SU-DHL-6 (cell line): ENCODE measurements at regions not wholly inside any gene's neighbourhood (a gene's known extent, or its start where the extent isn't known, plus 50 kb on each side); places are given as distances from the start of the nearest gene placed in this dataset.

ENCODE experiments used
- EZH2phosphoT487 ChIP-seq: fragments of 200-600 bp; sonication (generic), shearing (Covaris generic); conservative IDR thresholded peaks from 2 replicates; pipeline ENCODE4 v1.6.1; 2018; ENCODE audit warnings: mild to moderate bottlenecking, antibody characterized with exemption, low read length, moderate library complexity, mixed read lengths
- TF ChIP-seq, protein P1 (sequence below): fragments of 200-600 bp; sonication (generic); IDR thresholded peaks from one replicate; pipeline ENCODE4 v1.5.1; 2017; ENCODE audit warnings: antibody characterized with exemption, mild to moderate bottlenecking, low read length, moderate library complexity; ENCODE audit not compliant: insufficient read depth, poor library complexity, severe bottlenecking

DNA sequence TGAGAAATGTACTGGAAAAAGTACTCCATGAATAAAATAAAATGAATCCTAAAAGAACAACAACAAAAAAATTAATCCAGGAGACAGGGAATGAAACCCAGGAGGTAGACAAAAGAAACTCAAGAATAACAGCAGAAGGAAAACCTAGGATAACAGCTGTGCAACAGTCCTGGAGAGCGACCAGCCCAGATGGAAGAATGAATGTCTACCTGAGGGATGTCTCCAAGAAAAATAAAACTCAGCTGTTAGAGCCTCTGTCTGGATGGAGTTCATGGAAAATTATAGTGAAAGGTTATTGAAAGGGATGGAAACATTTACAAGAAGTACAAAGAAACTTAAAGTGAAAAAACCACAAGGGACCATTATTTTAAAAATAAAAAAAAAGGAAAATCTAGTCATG is 135.8 kb upstream of the CA10 start:
- TF ChIP-seq, protein P1, sequence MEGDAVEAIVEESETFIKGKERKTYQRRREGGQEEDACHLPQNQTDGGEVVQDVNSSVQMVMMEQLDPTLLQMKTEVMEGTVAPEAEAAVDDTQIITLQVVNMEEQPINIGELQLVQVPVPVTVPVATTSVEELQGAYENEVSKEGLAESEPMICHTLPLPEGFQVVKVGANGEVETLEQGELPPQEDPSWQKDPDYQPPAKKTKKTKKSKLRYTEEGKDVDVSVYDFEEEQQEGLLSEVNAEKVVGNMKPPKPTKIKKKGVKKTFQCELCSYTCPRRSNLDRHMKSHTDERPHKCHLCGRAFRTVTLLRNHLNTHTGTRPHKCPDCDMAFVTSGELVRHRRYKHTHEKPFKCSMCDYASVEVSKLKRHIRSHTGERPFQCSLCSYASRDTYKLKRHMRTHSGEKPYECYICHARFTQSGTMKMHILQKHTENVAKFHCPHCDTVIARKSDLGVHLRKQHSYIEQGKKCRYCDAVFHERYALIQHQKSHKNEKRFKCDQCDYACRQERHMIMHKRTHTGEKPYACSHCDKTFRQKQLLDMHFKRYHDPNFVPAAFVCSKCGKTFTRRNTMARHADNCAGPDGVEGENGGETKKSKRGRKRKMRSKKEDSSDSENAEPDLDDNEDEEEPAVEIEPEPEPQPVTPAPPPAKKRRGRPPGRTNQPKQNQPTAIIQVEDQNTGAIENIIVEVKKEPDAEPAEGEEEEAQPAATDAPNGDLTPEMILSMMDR: no peak
- TF ChIP-seq EZH2phosphoT487: no peak
